Body of pancreas (tissue), 4 donors: ENCODE measurements at regions not wholly inside any gene's neighbourhood (a gene's known extent, or its start where the extent isn't known, plus 50 kb on each side); places are given as distances from the start of the nearest gene placed in this dataset.

Source experiments
- POLR2A ChIP-seq, 3 donors: fragments of 450-650 bp; IDR thresholded peaks; one replicate each; pipeline ENCODE4 v1.6.1; 2016; ENCODE audit warnings: antibody characterized with exemption in 3 of 3, mild to moderate bottlenecking in 2 of 3
- TF ChIP-seq, protein P1 (sequence below), 7 experiments: fragments of 450-650 bp in 4 of 7; fragments of 200-600 bp in 3 of 7; sonication (generic) in 3 of 7; IDR thresholded peaks; one replicate each; pipeline ENCODE4 v1.5.1; 2016 to 2019; ENCODE audit warnings: antibody characterized with exemption in 7 of 7

- TF ChIP-seq, protein P1, sequence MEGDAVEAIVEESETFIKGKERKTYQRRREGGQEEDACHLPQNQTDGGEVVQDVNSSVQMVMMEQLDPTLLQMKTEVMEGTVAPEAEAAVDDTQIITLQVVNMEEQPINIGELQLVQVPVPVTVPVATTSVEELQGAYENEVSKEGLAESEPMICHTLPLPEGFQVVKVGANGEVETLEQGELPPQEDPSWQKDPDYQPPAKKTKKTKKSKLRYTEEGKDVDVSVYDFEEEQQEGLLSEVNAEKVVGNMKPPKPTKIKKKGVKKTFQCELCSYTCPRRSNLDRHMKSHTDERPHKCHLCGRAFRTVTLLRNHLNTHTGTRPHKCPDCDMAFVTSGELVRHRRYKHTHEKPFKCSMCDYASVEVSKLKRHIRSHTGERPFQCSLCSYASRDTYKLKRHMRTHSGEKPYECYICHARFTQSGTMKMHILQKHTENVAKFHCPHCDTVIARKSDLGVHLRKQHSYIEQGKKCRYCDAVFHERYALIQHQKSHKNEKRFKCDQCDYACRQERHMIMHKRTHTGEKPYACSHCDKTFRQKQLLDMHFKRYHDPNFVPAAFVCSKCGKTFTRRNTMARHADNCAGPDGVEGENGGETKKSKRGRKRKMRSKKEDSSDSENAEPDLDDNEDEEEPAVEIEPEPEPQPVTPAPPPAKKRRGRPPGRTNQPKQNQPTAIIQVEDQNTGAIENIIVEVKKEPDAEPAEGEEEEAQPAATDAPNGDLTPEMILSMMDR (IDR thresholded peaks at IDR 0.05), result peak in 6 of 7 experiments; percentile 35 to 61 (median 58)
- no peak for TF ChIP-seq POLR2A (IDR thresholded peaks at IDR 0.05)
Observed at GRCh38 chr1:238951809-238952208, 434.6 kb upstream of the CHRM3 start.
